ENCODE measurements at regions not wholly inside any gene's neighbourhood (a gene's known extent, or its start where the extent isn't known, plus 50 kb on each side); places are given as distances from the start of the nearest gene placed in this dataset.

GRCh38 chr9:6121707-6122106, 93.9 kb upstream of the IL33 start:
- H3K36me3 Mint-ChIP-seq (ENCODE audit: low read depth), result no peaks in the 10 kb centered on the region
- Histone ChIP-seq H3K36me3 (ENCODE audit: insufficient read depth) (no peaks in the 10 kb centered on the region), H3K9me2 (ENCODE audit: insufficient read depth) (0 out of 2 replicates have a peak, but pooled peaks cover 2% of the 10 kb centered on the region), H4K20me1 (replicated peaks; ENCODE audit: insufficient read depth) (no peaks in the 10 kb centered on the region), H3K4me3 (no peak overlapping the region), H3K4me1 (ENCODE audit: insufficient read depth) (no peaks in the 10 kb centered on the region), H2AFZ (peak overlapping the region; percentile 24; the same call in 1 of the 2 replicates), H3K79me2 (replicated peaks; ENCODE audit: insufficient read depth) (no peaks in the 10 kb centered on the region), H3K27me3 (ENCODE audit: insufficient read depth) (no peaks in the 10 kb centered on the region), H3K4me2 (no peak overlapping the region), H3K27ac (ENCODE audit: low read depth) (no peak overlapping the region), H3F3A (replicated peaks; ENCODE audit: low read depth) (no peaks in the 10 kb centered on the region)
- TF ChIP-seq CTCF (conservative IDR thresholded peaks at IDR 0.05; ENCODE audit: low read depth in 2 of 2), result no peak
- no peak for TF ChIP-seq EZH2 (IDR thresholded peaks at IDR 0.05; ENCODE audit: low read depth, unreplicated experiment)
- TF ChIP-seq STAT1 (IDR thresholded peaks at IDR 0.05; ENCODE audit: unreplicated experiment), result no peak
- no peak for TF ChIP-seq ZNF331 (CRISPR knock-in tag; IDR thresholded peaks at IDR 0.05; ENCODE audit: low read depth)
- no peak for TF ChIP-seq ETS1 (IDR thresholded peaks at IDR 0.05)
- TF ChIP-seq ZNF462 (CRISPR knock-in tag; IDR thresholded peaks at IDR 0.05), result no peak
- H3K4me1 Mint-ChIP-seq, result no peaks in the 10 kb centered on the region
- H3K27ac Mint-ChIP-seq, result no peak overlapping the region
- DNase-seq (ENCODE audit: low spot score) (no peak), ATAC-seq (no peak)
- H3K4me3 Mint-ChIP-seq, result no peak overlapping the region
- H3K9me3 Mint-ChIP-seq, result no peaks in the 10 kb centered on the region
- peaks cover under 1% of the 10 kb centered on the region for H3K27me3 Mint-ChIP-seq (ENCODE audit: insufficient read depth, low read depth, poor library complexity)

Data from GM23338 (cell line).